ENCODE measurements at regions not wholly inside any gene's neighbourhood (a gene's known extent, or its start where the extent isn't known, plus 50 kb on each side); places are given as distances from the start of the nearest gene placed in this dataset.

GRCh38 chr7:110076194-110076593 is 1014.7 kb upstream of the LRRN3 start:
- DNase-seq: no peak

- DNase-seq: no peak
Observed at GRCh38 chr7:110084181-110084807, 1006.6 kb upstream of the LRRN3 start.

- peak in 1 of 2 donors; percentile 3 for DNase-seq
Observed at GRCh38 chr7:110090110-110090820, 1000.7 kb upstream of the LRRN3 start.

- DNase-seq: no peak
Observed at GRCh38 chr7:110095372-110096052, 995.4 kb upstream of the LRRN3 start.

GRCh38 chr7:110104243-110104642 is 986.7 kb upstream of the LRRN3 start:
- DNase-seq: no peak

- no peak for DNase-seq
Observed at GRCh38 chr7:110105307-110105706, 985.6 kb upstream of the LRRN3 start.

GRCh38 chr7:110105840-110106239 is 985.1 kb upstream of the LRRN3 start:
- DNase-seq: no peak

- DNase-seq: no peak
Observed at GRCh38 chr7:110119883-110120581, 970.9 kb upstream of the LRRN3 start.

GRCh38 chr7:110129159-110129558 is 961.8 kb upstream of the LRRN3 start:
- DNase-seq: no peak

- no peak for DNase-seq
Observed at GRCh38 chr7:110130669-110131068, 960.3 kb upstream of the LRRN3 start.

GRCh38 chr7:110131344-110131743 is 959.6 kb upstream of the LRRN3 start:
- no peak for DNase-seq

- DNase-seq: no peak
Observed at GRCh38 chr7:110139056-110139455, 951.9 kb upstream of the LRRN3 start.

GRCh38 chr7:110142939-110143526 is 947.9 kb upstream of the LRRN3 start:
- no peak for DNase-seq

- DNase-seq: no peak
Observed at GRCh38 chr7:110144599-110144998, 946.3 kb upstream of the LRRN3 start.

GRCh38 chr7:110148054-110148453 is 942.9 kb upstream of the LRRN3 start:
- DNase-seq: no peak

- DNase-seq: no peak
Observed at GRCh38 chr7:110153222-110153621, 937.7 kb upstream of the LRRN3 start.

GRCh38 chr7:110156511-110156910 is 934.4 kb upstream of the LRRN3 start:
- no peak for DNase-seq

- no peak for DNase-seq
Observed at GRCh38 chr7:110157631-110158362, 933.1 kb upstream of the LRRN3 start.

- DNase-seq: no peak
Observed at GRCh38 chr7:110168010-110168409, 922.9 kb upstream of the LRRN3 start.

- DNase-seq: no peak
Observed at GRCh38 chr7:110170841-110171240, 920.1 kb upstream of the LRRN3 start.

- no peak for DNase-seq
Observed at GRCh38 chr7:110177463-110177862, 913.5 kb upstream of the LRRN3 start.

GRCh38 chr7:110179037-110179436 is 911.9 kb upstream of the LRRN3 start:
- DNase-seq: no peak

Data from inflammatory macrophage treated with lipopolysaccharide for 1 hour (primary cell).